ENCODE measurements at regions not wholly inside any gene's neighbourhood (a gene's known extent, or its start where the extent isn't known, plus 50 kb on each side); places are given as distances from the start of the nearest gene placed in this dataset.

GRCh38 chr4:163591614-163592020 lies 97.1 kb downstream of the TMA16 start:
- no peak overlapping the region for H3K4me3 ChIP-seq (ENCODE audit: low read depth in 1 of 3, low read length in 3 of 3)
- H3K27ac ChIP-seq (ENCODE audit: low read depth in 1 of 2, low read length in 2 of 2): peak overlapping the region in 1 of 2 donors; percentile 6
- DNase-seq (ENCODE audit: low spot score): no peak
- WGBS: 77% methylated on average over 1 of the region's 1 CpG
- H3K36me3 ChIP-seq (ENCODE audit: control insufficient read depth in 4 of 4, insufficient read depth in 3 of 4, low read depth in 1 of 4, low read length in 3 of 4): no peaks in the 10 kb centered on the region
- H3K9me3 ChIP-seq (ENCODE audit: control insufficient read depth in 4 of 4, low read length in 3 of 4): no peaks in the 10 kb centered on the region
- no peaks in the 10 kb centered on the region for H3K4me1 ChIP-seq (ENCODE audit: control insufficient read depth in 4 of 4, insufficient read depth in 4 of 4, low read length in 3 of 4)
- H3K27me3 ChIP-seq (ENCODE audit: control insufficient read depth in 4 of 4, insufficient read depth in 4 of 4, low read length in 3 of 4): no peaks in the 10 kb centered on the region
- H3K9ac ChIP-seq (ENCODE audit: low read depth in 1 of 2, low read length in 2 of 2): no peak overlapping the region
- TF ChIP-seq MAX (IDR thresholded peaks at IDR 0.05): no peak
- TF ChIP-seq RXRA (IDR thresholded peaks at IDR 0.05): no peak
- TF ChIP-seq GABPA (IDR thresholded peaks at IDR 0.05 in 1 of 2, conservative IDR thresholded peaks at IDR 0.05 in 1 of 2): no peak
- no peak for TF ChIP-seq FOXA1 (IDR thresholded peaks at IDR 0.05)
- TF ChIP-seq HNF4G (IDR thresholded peaks at IDR 0.05): no peak
- no peak for TF ChIP-seq TAF1 (conservative IDR thresholded peaks at IDR 0.05)
- no peak for TF ChIP-seq HNF4A (conservative IDR thresholded peaks at IDR 0.05)
- TF ChIP-seq, protein P1, sequence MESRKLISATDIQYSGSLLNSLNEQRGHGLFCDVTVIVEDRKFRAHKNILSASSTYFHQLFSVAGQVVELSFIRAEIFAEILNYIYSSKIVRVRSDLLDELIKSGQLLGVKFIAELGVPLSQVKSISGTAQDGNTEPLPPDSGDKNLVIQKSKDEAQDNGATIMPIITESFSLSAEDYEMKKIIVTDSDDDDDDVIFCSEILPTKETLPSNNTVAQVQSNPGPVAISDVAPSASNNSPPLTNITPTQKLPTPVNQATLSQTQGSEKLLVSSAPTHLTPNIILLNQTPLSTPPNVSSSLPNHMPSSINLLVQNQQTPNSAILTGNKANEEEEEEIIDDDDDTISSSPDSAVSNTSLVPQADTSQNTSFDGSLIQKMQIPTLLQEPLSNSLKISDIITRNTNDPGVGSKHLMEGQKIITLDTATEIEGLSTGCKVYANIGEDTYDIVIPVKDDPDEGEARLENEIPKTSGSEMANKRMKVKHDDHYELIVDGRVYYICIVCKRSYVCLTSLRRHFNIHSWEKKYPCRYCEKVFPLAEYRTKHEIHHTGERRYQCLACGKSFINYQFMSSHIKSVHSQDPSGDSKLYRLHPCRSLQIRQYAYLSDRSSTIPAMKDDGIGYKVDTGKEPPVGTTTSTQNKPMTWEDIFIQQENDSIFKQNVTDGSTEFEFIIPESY (IDR thresholded peaks at IDR 0.05): no peak
- TF ChIP-seq FOXA2 (IDR thresholded peaks at IDR 0.05): no peak
- no peak for TF ChIP-seq NR2F2 (IDR thresholded peaks at IDR 0.05)
- TF ChIP-seq ATF3 (IDR thresholded peaks at IDR 0.05): no peak
- no peak for TF ChIP-seq JUND (IDR thresholded peaks at IDR 0.05)
- no peak for TF ChIP-seq SP1 (IDR thresholded peaks at IDR 0.05)
- no peak for TF ChIP-seq YY1 (IDR thresholded peaks at IDR 0.05)
- no peak for TF ChIP-seq RAD21 (IDR thresholded peaks at IDR 0.05)
- TF ChIP-seq, protein P2, sequence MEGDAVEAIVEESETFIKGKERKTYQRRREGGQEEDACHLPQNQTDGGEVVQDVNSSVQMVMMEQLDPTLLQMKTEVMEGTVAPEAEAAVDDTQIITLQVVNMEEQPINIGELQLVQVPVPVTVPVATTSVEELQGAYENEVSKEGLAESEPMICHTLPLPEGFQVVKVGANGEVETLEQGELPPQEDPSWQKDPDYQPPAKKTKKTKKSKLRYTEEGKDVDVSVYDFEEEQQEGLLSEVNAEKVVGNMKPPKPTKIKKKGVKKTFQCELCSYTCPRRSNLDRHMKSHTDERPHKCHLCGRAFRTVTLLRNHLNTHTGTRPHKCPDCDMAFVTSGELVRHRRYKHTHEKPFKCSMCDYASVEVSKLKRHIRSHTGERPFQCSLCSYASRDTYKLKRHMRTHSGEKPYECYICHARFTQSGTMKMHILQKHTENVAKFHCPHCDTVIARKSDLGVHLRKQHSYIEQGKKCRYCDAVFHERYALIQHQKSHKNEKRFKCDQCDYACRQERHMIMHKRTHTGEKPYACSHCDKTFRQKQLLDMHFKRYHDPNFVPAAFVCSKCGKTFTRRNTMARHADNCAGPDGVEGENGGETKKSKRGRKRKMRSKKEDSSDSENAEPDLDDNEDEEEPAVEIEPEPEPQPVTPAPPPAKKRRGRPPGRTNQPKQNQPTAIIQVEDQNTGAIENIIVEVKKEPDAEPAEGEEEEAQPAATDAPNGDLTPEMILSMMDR (IDR thresholded peaks at IDR 0.05; ENCODE audit: low read depth, low read length, missing input control): no peak
- no peak for TF ChIP-seq REST (IDR thresholded peaks at IDR 0.05)

GRCh38 chr4:163592212-163592611 lies 97.7 kb downstream of the TMA16 start:
- no peak for DNase-seq (ENCODE audit: low spot score)
- Histone ChIP-seq H3K4me1 (ENCODE audit: control insufficient read depth in 4 of 4, insufficient read depth in 4 of 4, low read length in 3 of 4) (no peaks in the 10 kb centered on the region), H3K27ac (ENCODE audit: low read depth in 1 of 2, low read length in 2 of 2) (no peak overlapping the region), H3K9ac (ENCODE audit: low read depth in 1 of 2, low read length in 2 of 2) (no peak overlapping the region), H3K4me3 (ENCODE audit: low read depth in 1 of 3, low read length in 3 of 3) (no peak overlapping the region), H3K9me3 (ENCODE audit: control insufficient read depth in 4 of 4, low read length in 3 of 4) (no peaks in the 10 kb centered on the region), H3K27me3 (ENCODE audit: control insufficient read depth in 4 of 4, insufficient read depth in 4 of 4, low read length in 3 of 4) (no peaks in the 10 kb centered on the region), H3K36me3 (ENCODE audit: control insufficient read depth in 4 of 4, insufficient read depth in 3 of 4, low read depth in 1 of 4, low read length in 3 of 4) (no peaks in the 10 kb centered on the region)
- WGBS: 46% methylated on average over 2 of the region's 2 CpGs
- no peak for TF ChIP-seq GABPA (IDR thresholded peaks at IDR 0.05 in 1 of 2, conservative IDR thresholded peaks at IDR 0.05 in 1 of 2)

Measured in liver (tissue), 8 donors.